ENCODE measurements at regions not wholly inside any gene's neighbourhood (a gene's known extent, or its start where the extent isn't known, plus 50 kb on each side); places are given as distances from the start of the nearest gene placed in this dataset.

- no peak overlapping the region for H3K9ac ChIP-seq (ENCODE audit: low read length)
- no peaks in the 10 kb centered on the region for H3K9me2 ChIP-seq (replicated peaks; ENCODE audit: insufficient read depth, low read length)
- H3K4me3 ChIP-seq (ENCODE audit: low read length): no peak overlapping the region
- no peak overlapping the region for H3K27ac ChIP-seq (ENCODE audit: low read length)
- H3K4me1 ChIP-seq (ENCODE audit: low read length): no peaks in the 10 kb centered on the region
- no peak for DNase-seq
- no peaks in the 10 kb centered on the region for H3K9me3 ChIP-seq (replicated peaks; ENCODE audit: insufficient read depth, low read length)
- no peaks in the 10 kb centered on the region for H3K79me2 ChIP-seq (ENCODE audit: low read length)
- H2AFZ ChIP-seq (ENCODE audit: low read length): no peak overlapping the region
- TF ChIP-seq EZH2 (optimal IDR thresholded peaks at IDR 0.05; ENCODE audit: low read depth, low read length) (no peak), CTCF (IDR thresholded peaks at IDR 0.05; ENCODE audit: low read length) (no peak), EZH2phosphoT487 (IDR thresholded peaks at IDR 0.05; ENCODE audit: low read length) (no peak)
- no peaks in the 10 kb centered on the region for H3K27me3 ChIP-seq (replicated peaks; ENCODE audit: insufficient read depth, low read length)
- H3K36me3 ChIP-seq (replicated peaks; ENCODE audit: insufficient read depth, low read length): no peaks in the 10 kb centered on the region
- H3F3A ChIP-seq (ENCODE audit: insufficient read depth, low read length): no peaks in the 10 kb centered on the region
- no peaks in the 10 kb centered on the region for H4K20me1 ChIP-seq (ENCODE audit: insufficient read depth, low read length)
- no peak overlapping the region for H3K4me2 ChIP-seq (ENCODE audit: low read depth, low read length)
Observed at GRCh38 chr10:44234483-44234875, 150.4 kb downstream of the CXCL12 start.

- Histone ChIP-seq H3K27ac (ENCODE audit: low read length) (no peak overlapping the region), H3K9me2 (replicated peaks; ENCODE audit: insufficient read depth, low read length) (no peaks in the 10 kb centered on the region), H3F3A (ENCODE audit: insufficient read depth, low read length) (no peaks in the 10 kb centered on the region), H4K20me1 (ENCODE audit: insufficient read depth, low read length) (no peaks in the 10 kb centered on the region), H3K9me3 (replicated peaks; ENCODE audit: insufficient read depth, low read length) (no peaks in the 10 kb centered on the region), H3K27me3 (replicated peaks; ENCODE audit: insufficient read depth, low read length) (no peaks in the 10 kb centered on the region), H3K9ac (ENCODE audit: low read length) (no peak overlapping the region), H2AFZ (ENCODE audit: low read length) (no peak overlapping the region), H3K4me3 (ENCODE audit: low read length) (no peak overlapping the region), H3K4me1 (ENCODE audit: low read length) (no peaks in the 10 kb centered on the region), H3K4me2 (ENCODE audit: low read depth, low read length) (no peak overlapping the region), H3K36me3 (replicated peaks; ENCODE audit: insufficient read depth, low read length) (no peaks in the 10 kb centered on the region), H3K79me2 (ENCODE audit: low read length) (no peaks in the 10 kb centered on the region)
- no peak for DNase-seq
- no peak for TF ChIP-seq EZH2phosphoT487 (IDR thresholded peaks at IDR 0.05; ENCODE audit: low read length)
- TF ChIP-seq EZH2 (optimal IDR thresholded peaks at IDR 0.05; ENCODE audit: low read depth, low read length): no peak
- no peak for TF ChIP-seq CTCF (IDR thresholded peaks at IDR 0.05; ENCODE audit: low read length)
Observed at GRCh38 chr10:44233561-44234482, 151.1 kb downstream of the CXCL12 start.

GRCh38 chr10:44217274-44217820 is 167.6 kb downstream of the CXCL12 start:
- Histone ChIP-seq H3F3A (ENCODE audit: insufficient read depth, low read length) (no peaks in the 10 kb centered on the region), H3K27ac (ENCODE audit: low read length) (no peak overlapping the region), H3K4me2 (ENCODE audit: low read depth, low read length) (no peak overlapping the region), H3K9me2 (replicated peaks; ENCODE audit: insufficient read depth, low read length) (no peaks in the 10 kb centered on the region), H3K36me3 (replicated peaks; ENCODE audit: insufficient read depth, low read length) (no peaks in the 10 kb centered on the region), H3K79me2 (ENCODE audit: low read length) (no peaks in the 10 kb centered on the region), H4K20me1 (ENCODE audit: insufficient read depth, low read length) (no peaks in the 10 kb centered on the region), H3K9me3 (replicated peaks; ENCODE audit: insufficient read depth, low read length) (no peaks in the 10 kb centered on the region), H2AFZ (ENCODE audit: low read length) (no peak overlapping the region), H3K4me1 (ENCODE audit: low read length) (no peaks in the 10 kb centered on the region), H3K9ac (ENCODE audit: low read length) (no peak overlapping the region), H3K27me3 (replicated peaks; ENCODE audit: insufficient read depth, low read length) (no peaks in the 10 kb centered on the region), H3K4me3 (ENCODE audit: low read length) (no peak overlapping the region)
- TF ChIP-seq EZH2 (optimal IDR thresholded peaks at IDR 0.05; ENCODE audit: low read depth, low read length) (no peak), CTCF (IDR thresholded peaks at IDR 0.05; ENCODE audit: low read length) (no peak), EZH2phosphoT487 (IDR thresholded peaks at IDR 0.05; ENCODE audit: low read length) (no peak)
- DNase-seq: no peak
